ENCODE measurements at regions not wholly inside any gene's neighbourhood (a gene's known extent, or its start where the extent isn't known, plus 50 kb on each side); places are given as distances from the start of the nearest gene placed in this dataset.
"Not testable (repeated sequence)": the region's sequence is repeated elsewhere in the genome, so short reads cannot be mapped to it uniquely, and the experiment has no call there.

GRCh38 chr6:57822448-57822847 lies 505.0 kb downstream of the PRIM2 start:
- not testable (repeated sequence) for ATAC-seq (replicated peaks); H3K27ac Mint-ChIP-seq; H3K9me3 Mint-ChIP-seq; H3K4me3 Mint-ChIP-seq; H3K4me1 Mint-ChIP-seq; H3K36me3 Mint-ChIP-seq (ENCODE audit: low read depth)
- H3K27me3 Mint-ChIP-seq = peaks cover 33% of the 10 kb centered on the region

DNA sequence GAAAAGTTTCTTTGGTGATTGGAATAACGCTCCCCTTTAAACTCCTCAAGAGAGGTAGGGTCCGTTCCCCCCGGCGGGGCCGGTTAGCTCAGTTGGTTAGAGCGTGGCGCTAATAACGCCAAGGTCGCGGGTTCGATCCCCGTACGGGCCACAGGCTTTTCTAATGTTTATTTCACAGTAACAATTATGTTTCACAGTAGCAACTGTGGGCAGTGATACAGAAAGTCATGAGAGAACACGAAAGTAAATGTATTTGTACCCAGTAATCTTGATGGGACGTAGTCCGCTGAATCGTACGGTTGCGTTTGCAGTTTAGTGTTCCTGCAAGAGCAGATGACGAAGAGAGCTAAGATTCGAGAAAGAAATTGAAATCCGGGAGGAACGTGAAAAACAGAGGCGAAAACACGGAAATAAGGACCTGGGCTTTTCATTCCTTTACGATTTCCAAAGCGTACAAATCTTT lies 505.5 kb downstream of the PRIM2 start:
- H3K27me3 Mint-ChIP-seq = peaks cover 32% of the 10 kb centered on the region

DNA sequence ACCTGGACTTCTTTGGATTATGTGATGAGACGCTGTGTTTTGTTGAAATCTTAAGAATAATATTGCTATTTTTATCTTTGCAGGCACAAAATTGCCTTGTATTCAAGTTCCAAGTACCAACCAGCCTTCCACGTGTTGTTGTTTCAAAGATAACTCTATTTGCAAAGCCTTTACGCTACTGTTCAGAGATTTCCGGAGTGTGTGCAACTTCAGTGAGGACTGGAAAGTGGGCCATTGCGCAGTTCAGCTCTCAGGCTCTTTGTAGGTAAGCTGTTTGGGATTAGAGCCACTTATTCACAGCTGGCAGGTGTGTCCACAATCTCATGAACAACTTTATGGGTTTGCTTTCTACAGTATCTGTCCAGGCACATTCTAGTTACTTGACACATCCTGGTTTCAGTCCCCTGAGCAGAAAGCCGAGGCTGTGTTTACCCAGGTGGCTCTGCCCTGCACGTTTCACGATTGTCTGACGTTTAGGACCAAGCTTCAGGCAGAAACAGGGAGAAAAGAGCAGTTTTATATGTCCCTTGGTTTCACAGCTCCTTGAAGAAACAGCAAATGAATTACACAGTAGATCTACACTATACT lies 520.3 kb downstream of the PRIM2 start:
- not testable (repeated sequence) for H3K9me3 Mint-ChIP-seq; H3K27ac Mint-ChIP-seq; H3K4me1 Mint-ChIP-seq; H3K36me3 Mint-ChIP-seq (ENCODE audit: low read depth); H3K4me3 Mint-ChIP-seq; ATAC-seq (replicated peaks)
- peaks cover 23% of the 10 kb centered on the region for H3K27me3 Mint-ChIP-seq

More for the DNA sequence above, 505.5 kb downstream of the PRIM2 start:
- Mint-ChIP-seq H3K9me3 (no peaks in the 10 kb centered on the region), H3K4me3 (no peak overlapping the region), H3K27ac (no peak overlapping the region), H3K36me3 (ENCODE audit: low read depth) (no peaks in the 10 kb centered on the region), H3K4me1 (no peaks in the 10 kb centered on the region)
- no peak for ATAC-seq (replicated peaks)

DNA sequence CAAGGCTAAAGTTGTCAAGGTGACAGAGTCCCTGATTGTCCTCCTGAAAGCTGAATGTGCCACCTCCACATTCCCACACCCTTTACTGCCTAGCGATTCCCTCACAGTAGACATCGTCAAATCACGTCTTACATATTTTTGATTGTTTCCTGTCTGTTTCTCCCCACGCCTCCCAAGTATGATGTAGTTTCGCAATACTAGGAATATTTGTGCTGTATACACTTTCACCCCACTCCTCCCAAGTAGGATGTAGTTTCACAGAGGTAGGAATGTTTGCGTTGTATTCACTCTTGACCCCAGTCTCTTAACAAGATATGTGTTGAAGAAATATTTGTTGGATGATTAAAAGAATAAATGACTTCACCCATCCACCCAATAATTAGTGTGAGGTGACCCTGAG lies 524.1 kb downstream of the PRIM2 start:
- not testable (repeated sequence) for H3K4me1 Mint-ChIP-seq; H3K4me3 Mint-ChIP-seq; H3K27ac Mint-ChIP-seq; ATAC-seq (replicated peaks); H3K36me3 Mint-ChIP-seq (ENCODE audit: low read depth); H3K9me3 Mint-ChIP-seq
- H3K27me3 Mint-ChIP-seq = peaks cover 22% of the 10 kb centered on the region

GRCh38 chr6:57853745-57854407 lies 536.4 kb downstream of the PRIM2 start:
- not testable (repeated sequence) for H3K9me3 Mint-ChIP-seq; H3K4me1 Mint-ChIP-seq; H3K36me3 Mint-ChIP-seq (ENCODE audit: low read depth); H3K4me3 Mint-ChIP-seq; H3K27ac Mint-ChIP-seq; ATAC-seq (replicated peaks)
- peaks cover 15% of the 10 kb centered on the region for H3K27me3 Mint-ChIP-seq

- H3K4me3 Mint-ChIP-seq; H3K9me3 Mint-ChIP-seq; H3K27ac Mint-ChIP-seq; H3K27me3 Mint-ChIP-seq; H3K4me1 Mint-ChIP-seq; H3K36me3 Mint-ChIP-seq (ENCODE audit: low read depth); ATAC-seq (replicated peaks): not testable (repeated sequence)
These were observed 543.3 kb downstream of the PRIM2 start for GRCh38 chr6:57860481-57861315.

DNA sequence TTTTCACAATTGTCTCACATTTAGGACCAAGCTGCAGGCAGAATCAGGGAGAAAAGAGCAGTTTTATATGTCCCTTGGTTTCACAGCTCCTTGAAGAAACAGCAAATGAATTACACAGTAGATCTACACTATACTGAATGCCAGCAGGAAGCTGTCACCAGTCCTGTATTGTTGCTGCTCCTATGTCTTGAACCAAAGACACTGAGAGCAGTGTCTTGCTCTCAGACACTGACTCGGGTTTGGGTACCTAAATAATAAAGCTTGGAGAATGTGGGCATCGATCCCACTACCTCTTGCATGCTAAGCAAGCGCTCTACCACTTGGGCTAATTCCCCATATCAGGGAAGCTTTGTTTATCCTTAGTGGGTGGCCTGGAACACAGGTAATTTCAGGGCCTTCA lies 552.7 kb downstream of the PRIM2 start:
- H3K4me1 Mint-ChIP-seq; ATAC-seq (replicated peaks); H3K27me3 Mint-ChIP-seq; H3K27ac Mint-ChIP-seq; H3K9me3 Mint-ChIP-seq; H3K36me3 Mint-ChIP-seq (ENCODE audit: low read depth); H3K4me3 Mint-ChIP-seq: not testable (repeated sequence)

- not testable (repeated sequence) for H3K9me3 Mint-ChIP-seq; H3K36me3 Mint-ChIP-seq (ENCODE audit: low read depth); H3K4me1 Mint-ChIP-seq; H3K27ac Mint-ChIP-seq; H3K27me3 Mint-ChIP-seq; H3K4me3 Mint-ChIP-seq; ATAC-seq (replicated peaks)
These were observed 556.0 kb downstream of the PRIM2 start for GRCh38 chr6:57873424-57873823.

GRCh38 chr6:57876659-57877058 lies 559.2 kb downstream of the PRIM2 start:
- H3K9me3 Mint-ChIP-seq; H3K27ac Mint-ChIP-seq; H3K4me1 Mint-ChIP-seq; H3K36me3 Mint-ChIP-seq (ENCODE audit: low read depth); H3K27me3 Mint-ChIP-seq; H3K4me3 Mint-ChIP-seq; ATAC-seq (replicated peaks): not testable (repeated sequence)

DNA sequence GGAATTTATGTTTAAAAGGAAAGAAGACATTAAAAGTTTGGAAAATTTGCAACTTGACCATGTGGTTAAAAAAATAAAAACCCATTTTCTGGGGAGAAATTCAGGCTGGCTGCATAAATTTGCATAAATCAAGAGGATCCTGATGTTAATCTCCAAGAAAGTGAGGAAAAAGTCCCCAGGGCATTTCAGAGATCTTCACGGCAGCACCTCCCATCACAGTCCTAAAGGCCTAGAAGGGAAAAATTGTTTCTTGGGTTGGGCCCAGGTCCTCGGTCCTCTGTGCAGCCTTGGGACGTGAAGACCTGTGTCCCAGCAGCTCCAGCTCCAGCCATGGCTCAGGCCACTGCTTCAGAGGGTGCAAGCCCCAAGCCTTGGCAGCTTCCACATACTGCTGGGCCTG lies 560.3 kb downstream of the PRIM2 start:
- H3K27ac Mint-ChIP-seq; H3K4me1 Mint-ChIP-seq; H3K9me3 Mint-ChIP-seq; H3K4me3 Mint-ChIP-seq; ATAC-seq (replicated peaks); H3K27me3 Mint-ChIP-seq; H3K36me3 Mint-ChIP-seq (ENCODE audit: low read depth): not testable (repeated sequence)

DNA sequence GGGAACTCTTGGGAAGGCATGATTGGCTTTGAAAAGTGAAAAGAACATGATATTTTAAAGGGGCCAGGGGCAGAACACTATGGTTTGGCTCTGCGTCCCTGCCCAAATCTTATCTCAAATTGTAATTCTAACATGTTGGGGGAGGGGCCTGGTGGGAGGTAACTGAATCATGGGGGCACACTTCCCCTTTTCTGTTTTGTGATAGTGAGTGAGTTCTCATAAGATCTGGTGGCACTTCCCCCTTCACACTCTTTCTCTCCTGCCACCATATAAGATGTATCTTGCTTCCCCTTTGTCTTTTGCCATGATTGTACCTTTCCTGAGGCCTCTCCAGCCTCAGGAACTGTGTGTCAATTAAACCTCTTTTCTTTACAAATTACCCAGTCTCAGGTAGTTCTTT lies 561.4 kb downstream of the PRIM2 start:
- H3K36me3 Mint-ChIP-seq (ENCODE audit: low read depth); ATAC-seq (replicated peaks); H3K27ac Mint-ChIP-seq; H3K9me3 Mint-ChIP-seq; H3K4me3 Mint-ChIP-seq; H3K4me1 Mint-ChIP-seq; H3K27me3 Mint-ChIP-seq: not testable (repeated sequence)

- not testable (repeated sequence) for ATAC-seq (replicated peaks); H3K9me3 Mint-ChIP-seq; H3K27ac Mint-ChIP-seq; H3K27me3 Mint-ChIP-seq; H3K4me3 Mint-ChIP-seq; H3K4me1 Mint-ChIP-seq; H3K36me3 Mint-ChIP-seq (ENCODE audit: low read depth)
These were observed 581.4 kb downstream of the PRIM2 start for GRCh38 chr6:57898850-57899249.

GRCh38 chr6:57900687-57901399 lies 583.4 kb downstream of the PRIM2 start:
- H3K4me1 Mint-ChIP-seq; H3K36me3 Mint-ChIP-seq (ENCODE audit: low read depth); H3K27me3 Mint-ChIP-seq; H3K4me3 Mint-ChIP-seq; H3K27ac Mint-ChIP-seq; H3K9me3 Mint-ChIP-seq: not testable (repeated sequence)
- peak; percentile 19 for ATAC-seq (replicated peaks)

DNA sequence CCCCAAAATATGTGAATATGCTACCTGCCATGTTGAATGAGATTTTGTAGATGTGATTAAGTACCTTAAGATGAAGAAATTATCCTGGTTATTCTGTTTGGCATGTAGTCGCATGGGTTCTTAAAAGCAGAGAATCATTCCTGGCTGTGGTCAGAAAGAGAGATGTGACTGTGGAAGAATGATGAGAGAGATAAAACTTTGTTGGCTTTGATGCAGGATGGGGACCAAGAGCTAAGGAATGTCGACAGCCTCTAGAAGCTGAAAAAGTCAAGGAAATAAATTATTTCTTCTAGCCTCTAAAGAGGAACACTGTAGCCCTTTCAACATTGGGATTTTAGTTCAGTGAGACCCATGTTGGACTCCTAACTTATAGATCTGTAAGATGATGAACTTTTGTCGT lies 584.0 kb downstream of the PRIM2 start:
- H3K27ac Mint-ChIP-seq; H3K4me1 Mint-ChIP-seq; H3K27me3 Mint-ChIP-seq; H3K4me3 Mint-ChIP-seq; H3K9me3 Mint-ChIP-seq; ATAC-seq (replicated peaks); H3K36me3 Mint-ChIP-seq (ENCODE audit: low read depth): not testable (repeated sequence)

DNA sequence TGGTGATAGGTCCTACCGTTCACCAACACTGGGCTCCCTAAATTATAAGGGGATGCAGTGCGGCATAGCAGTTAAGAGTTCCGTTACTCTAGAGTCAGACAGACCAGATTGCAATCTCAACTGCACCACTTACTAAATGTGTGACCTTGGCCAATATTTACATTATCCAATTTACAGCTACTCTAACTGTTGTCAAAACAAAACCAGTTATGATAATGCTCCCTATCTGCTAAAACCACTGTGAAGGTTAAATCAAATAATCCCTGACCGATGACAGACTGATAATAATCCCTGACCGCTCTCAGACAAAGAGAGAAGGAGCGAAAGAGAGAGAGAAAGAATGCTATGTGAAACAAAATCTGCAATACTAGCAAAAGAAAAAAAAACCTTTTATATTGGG lies 586.9 kb downstream of the PRIM2 start:
- H3K27ac Mint-ChIP-seq; H3K4me3 Mint-ChIP-seq; H3K4me1 Mint-ChIP-seq; H3K36me3 Mint-ChIP-seq (ENCODE audit: low read depth); H3K27me3 Mint-ChIP-seq; ATAC-seq (replicated peaks); H3K9me3 Mint-ChIP-seq: not testable (repeated sequence)

All from activated T-helper 17 cell treated with anti-CD3 and anti-CD28 coated beads, Interleukin-2, amount 50 U/mL, for 72 hours (primary cell).